ENCODE measurements at regions not wholly inside any gene's neighbourhood (a gene's known extent, or its start where the extent isn't known, plus 50 kb on each side); places are given as distances from the start of the nearest gene placed in this dataset.

DNA sequence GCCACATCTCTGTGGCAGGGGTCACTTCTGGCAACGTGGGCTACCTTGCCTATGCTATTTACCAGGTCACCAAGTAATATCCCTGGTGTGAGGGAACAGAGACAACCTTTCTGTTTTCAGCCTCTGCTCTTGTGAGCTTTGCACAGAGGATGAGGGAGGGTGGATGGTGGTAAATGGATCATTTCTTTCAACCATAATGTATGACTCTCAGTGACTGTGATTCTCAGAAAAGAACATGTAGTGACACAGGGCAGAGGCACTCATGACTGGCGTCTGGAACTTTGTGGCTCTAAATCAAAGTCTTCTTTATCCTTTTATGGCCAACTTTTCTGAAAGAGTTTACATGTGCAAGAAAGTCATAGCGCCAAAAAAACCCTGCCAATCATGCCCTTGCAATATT, 153.5 kb upstream of the USP24 start:
- TF ChIP-seq EP300 (IDR thresholded peaks at IDR 0.05; ENCODE audit: low read depth) = no peak
- TF ChIP-seq POLR2AphosphoS5 (IDR thresholded peaks at IDR 0.05) = no peak
